Gastroesophageal sphincter (tissue), 4 donors: ENCODE measurements at regions not wholly inside any gene's neighbourhood (a gene's known extent, or its start where the extent isn't known, plus 50 kb on each side); places are given as distances from the start of the nearest gene placed in this dataset.

ENCODE experiments used
- ATAC-seq: fragments of 150-250 bp; one replicate; pipeline ENCODE4 v1.9.1; 2016; ENCODE audit warnings: mild to moderate bottlenecking, moderate library complexity
- H3K27ac ChIP-seq, 4 donors: fragments of 200-600 bp; sonication (generic) in 3 of 4; 1 replicate in 3 of 4; 2 replicates in 1 of 4; pipeline ENCODE4 v1.5.1; 2016 to 2019
- H3K27me3 ChIP-seq: fragments of 200-600 bp; sonication (generic); one replicate; pipeline ENCODE4 v1.5.1; 2019
- H3K36me3 ChIP-seq, 2 donors: fragments of 200-600 bp; sonication (generic); one replicate each; pipeline ENCODE4 v1.5.1; 2019; ENCODE audit warnings: control low read depth in 1 of 2
- H3K4me1 ChIP-seq, 3 donors: fragments of 200-600 bp; sonication (generic); 1 replicate in 2 of 3; 2 replicates in 1 of 3; pipeline ENCODE4 v1.5.1; 2016 to 2019; ENCODE audit warnings: control low read depth in 2 of 3
- H3K4me3 ChIP-seq, 2 donors: fragments of 200-600 bp; sonication (generic); one replicate each; pipeline ENCODE4 v1.5.1; 2019; ENCODE audit warnings: mild to moderate bottlenecking in 1 of 2, moderate library complexity in 1 of 2
- H3K9me3 ChIP-seq, 3 donors: fragments of 200-600 bp; sonication (generic); one replicate each; pipeline ENCODE4 v1.5.1; 2017 to 2019; ENCODE audit warnings: control low read depth in 2 of 3
- CTCF ChIP-seq, 4 experiments: fragments of 200-600 bp in 2 of 4; fragments of 450-650 bp in 2 of 4; sonication (generic) in 1 of 4; IDR thresholded peaks; one replicate each; pipeline ENCODE4 v1.5.1; 2017 to 2019; ENCODE audit warnings: antibody characterized with exemption in 4 of 4, mild to moderate bottlenecking in 2 of 4, moderate library complexity in 2 of 4
- EP300 ChIP-seq: sonication (generic); formaldehyde crosslinking; IDR thresholded peaks from one replicate; pipeline ENCODE4 v1.6.1; 2017; ENCODE audit warnings: antibody characterized with exemption, mild to moderate bottlenecking
- POLR2A ChIP-seq, 2 donors: fragments of 450-650 bp; IDR thresholded peaks; one replicate each; pipeline ENCODE4 v1.6.1; 2017; ENCODE audit warnings: antibody characterized with exemption in 2 of 2, mild to moderate bottlenecking in 2 of 2, moderate library complexity in 1 of 2
- POLR2AphosphoS5 ChIP-seq: sonication (generic); formaldehyde crosslinking; IDR thresholded peaks from one replicate; pipeline ENCODE4 v1.6.1; 2017; ENCODE audit warnings: antibody characterized with exemption
- WGBS, 2 donors: methylation state at CpG; one replicate each; pipeline ENCODE4 v1.1.5; 2018; ENCODE audit warnings: low coverage in 1 of 2; 5-methylcytosine and 5-hydroxymethylcytosine counted together

GRCh38 chr3:75078290-75078689 lies 463.8 kb upstream of the CNTN3 start:
- no peaks in the 10 kb centered on the region for H3K4me1 ChIP-seq
- no peak for ATAC-seq
- no peaks in the 10 kb centered on the region for H3K9me3 ChIP-seq
- no peak overlapping the region for H3K27ac ChIP-seq
- no peak overlapping the region for H3K4me3 ChIP-seq
- no peak for TF ChIP-seq POLR2AphosphoS5
- TF ChIP-seq CTCF (IDR thresholded peaks at IDR 0.05) = no peak
- TF ChIP-seq POLR2A (IDR thresholded peaks at IDR 0.05) = no peak
- no peak for TF ChIP-seq EP300
- H3K27me3 ChIP-seq = no peaks in the 10 kb centered on the region
- no peaks in the 10 kb centered on the region for H3K36me3 ChIP-seq

GRCh38 chr3:75082845-75083244 lies 468.4 kb upstream of the CNTN3 start:
- TF ChIP-seq POLR2AphosphoS5 (no peak), CTCF (IDR thresholded peaks at IDR 0.05) (no peak), POLR2A (IDR thresholded peaks at IDR 0.05) (no peak), EP300 (no peak)
- Histone ChIP-seq H3K4me3 (no peak overlapping the region), H3K9me3 (no peaks in the 10 kb centered on the region), H3K27me3 (no peaks in the 10 kb centered on the region), H3K36me3 (no peaks in the 10 kb centered on the region), H3K27ac (no peak overlapping the region), H3K4me1 (no peaks in the 10 kb centered on the region)
- WGBS, 2 donors = 81 to 90% methylated on average over 4 of the region's 4 CpGs
- ATAC-seq = no peak

- Histone ChIP-seq H3K36me3 (no peaks in the 10 kb centered on the region), H3K4me1 (no peaks in the 10 kb centered on the region), H3K27ac (no peak overlapping the region), H3K9me3 (no peaks in the 10 kb centered on the region), H3K27me3 (no peaks in the 10 kb centered on the region), H3K4me3 (no peak overlapping the region)
- no peak for ATAC-seq
- WGBS, 2 donors = 52 to 88% methylated on average over 3 of the region's 3 CpGs
- TF ChIP-seq POLR2A (IDR thresholded peaks at IDR 0.05) (no peak), POLR2AphosphoS5 (no peak), CTCF (IDR thresholded peaks at IDR 0.05) (no peak), EP300 (no peak)
Observed at GRCh38 chr3:75089841-75090240, 475.4 kb upstream of the CNTN3 start.

GRCh38 chr3:75101329-75102147 lies 487.1 kb upstream of the CNTN3 start:
- Histone ChIP-seq H3K4me1 (no peaks in the 10 kb centered on the region), H3K4me3 (no peak overlapping the region), H3K27me3 (no peaks in the 10 kb centered on the region), H3K9me3 (peaks cover 0 to 7% (median 0%) of the 10 kb centered on the region in 3 donors), H3K27ac (no peak overlapping the region), H3K36me3 (no peaks in the 10 kb centered on the region)
- WGBS, 2 donors = 40% methylated on average over 1 of the region's 11 CpGs; no CpG with 5 or more reads in 1 of the 2 donors
- TF ChIP-seq POLR2A (IDR thresholded peaks at IDR 0.05) (no peak), CTCF (IDR thresholded peaks at IDR 0.05) (no peak), POLR2AphosphoS5 (no peak), EP300 (no peak)
- ATAC-seq = no peak

- H3K36me3 ChIP-seq = no peaks in the 10 kb centered on the region
- TF ChIP-seq POLR2AphosphoS5 (no peak), EP300 (no peak), POLR2A (IDR thresholded peaks at IDR 0.05) (no peak), CTCF (IDR thresholded peaks at IDR 0.05) (no peak)
- H3K4me1 ChIP-seq = no peaks in the 10 kb centered on the region
- H3K27ac ChIP-seq = no peak overlapping the region
- H3K27me3 ChIP-seq = no peaks in the 10 kb centered on the region
- no peak for ATAC-seq
- H3K9me3 ChIP-seq = no peaks in the 10 kb centered on the region
- WGBS, 2 donors = 38 to 83% methylated on average over 1 of the region's 1 CpG
- H3K4me3 ChIP-seq = no peak overlapping the region
Observed at GRCh38 chr3:75110741-75111140, 496.3 kb upstream of the CNTN3 start.
